HG02970 (cell line): ENCODE measurements at regions not wholly inside any gene's neighbourhood (a gene's known extent, or its start where the extent isn't known, plus 50 kb on each side); places are given as distances from the start of the nearest gene placed in this dataset.

Source experiments
- ATAC-seq: cut with Tn5 transposase; IDR thresholded peaks from one replicate; pipeline ENCODE4 v1.9.1; 2021; ENCODE audit warnings: mild to moderate bottlenecking, moderate library complexity, moderate number of reproducible peaks; ENCODE audit not compliant: unreplicated experiment, low FRiP score

- no peak for ATAC-seq
These were observed 116.9 kb upstream of the EDNRB start for GRCh38 chr13:78035500-78035899.

- no peak for ATAC-seq
These were observed 114.9 kb upstream of the EDNRB start for GRCh38 chr13:78033509-78033908.

GRCh38 chr13:78032132-78032531 is 113.5 kb upstream of the EDNRB start:
- ATAC-seq, result no peak

GRCh38 chr13:78030341-78030896 is 111.8 kb upstream of the EDNRB start:
- no peak for ATAC-seq

- ATAC-seq, result no peak
These were observed 111.3 kb upstream of the EDNRB start for GRCh38 chr13:78029901-78030300.

- ATAC-seq, result no peak
These were observed 110.3 kb upstream of the EDNRB start for GRCh38 chr13:78028960-78029359.

- ATAC-seq, result no peak
These were observed 106.4 kb upstream of the EDNRB start for GRCh38 chr13:78024996-78025395.

- ATAC-seq, result peak; percentile 100
These were observed 103.7 kb upstream of the EDNRB start for GRCh38 chr13:78022164-78022877.

GRCh38 chr13:78020861-78021260 is 102.2 kb upstream of the EDNRB start:
- ATAC-seq, result no peak

- no peak for ATAC-seq
These were observed 97.2 kb upstream of the EDNRB start for GRCh38 chr13:78015782-78016181.

- no peak for ATAC-seq
These were observed 93.4 kb upstream of the EDNRB start for GRCh38 chr13:78012046-78012445.

- ATAC-seq, result no peak
These were observed 86.2 kb upstream of the EDNRB start for GRCh38 chr13:78004821-78005220.

- no peak for ATAC-seq
These were observed 81.1 kb upstream of the EDNRB start for GRCh38 chr13:77999746-78000145.

- ATAC-seq, result no peak
These were observed 75.5 kb upstream of the EDNRB start for GRCh38 chr13:77994166-77994565.

GRCh38 chr13:77991003-77991402 is 72.4 kb upstream of the EDNRB start:
- no peak for ATAC-seq

- ATAC-seq, result no peak
These were observed 70.7 kb upstream of the EDNRB start for GRCh38 chr13:77989281-77989680.

- no peak for ATAC-seq
These were observed 69.7 kb upstream of the EDNRB start for GRCh38 chr13:77988355-77988754.

GRCh38 chr13:77986713-77987112 is 68.1 kb upstream of the EDNRB start:
- ATAC-seq, result no peak

GRCh38 chr13:77985866-77986636 is 67.4 kb upstream of the EDNRB start:
- ATAC-seq, result no peak

- no peak for ATAC-seq
These were observed 62.8 kb upstream of the EDNRB start for GRCh38 chr13:77981281-77981881.

- no peak for ATAC-seq
These were observed 62.0 kb upstream of the EDNRB start for GRCh38 chr13:77980592-77980991.
